ENCODE measurements at regions not wholly inside any gene's neighbourhood (a gene's known extent, or its start where the extent isn't known, plus 50 kb on each side); places are given as distances from the start of the nearest gene placed in this dataset.
"Not testable (repeated sequence)": the region's sequence is repeated elsewhere in the genome, so short reads cannot be mapped to it uniquely, and the experiment has no call there.

GRCh38 chr10:33952692-33953360 lies 618.4 kb upstream of the NRP1 start:
- DNase-seq, result peak; percentile 71

- DNase-seq, result no peak
These were observed 615.7 kb upstream of the NRP1 start for GRCh38 chr10:33950206-33950605.

GRCh38 chr10:33947544-33947943 lies 613.1 kb upstream of the NRP1 start:
- DNase-seq, result no peak

GRCh38 chr10:33945051-33945450 lies 610.6 kb upstream of the NRP1 start:
- no peak for DNase-seq

GRCh38 chr10:33942508-33942907 lies 608.0 kb upstream of the NRP1 start:
- DNase-seq, result no peak

GRCh38 chr10:33939892-33940291 lies 605.4 kb upstream of the NRP1 start:
- no peak for DNase-seq

GRCh38 chr10:33939410-33939809 lies 604.9 kb upstream of the NRP1 start:
- no peak for DNase-seq

- DNase-seq, result no peak
These were observed 603.5 kb upstream of the NRP1 start for GRCh38 chr10:33938001-33938400.

- no peak for DNase-seq
These were observed 602.7 kb upstream of the NRP1 start for GRCh38 chr10:33937036-33937730.

GRCh38 chr10:33935350-33935749 lies 600.9 kb upstream of the NRP1 start:
- no peak for DNase-seq

- no peak for DNase-seq
These were observed 595.6 kb upstream of the NRP1 start for GRCh38 chr10:33930079-33930478.

- peak; percentile 48 for DNase-seq
These were observed 592.9 kb upstream of the NRP1 start for GRCh38 chr10:33927347-33927746.

- DNase-seq, result no peak
These were observed 587.6 kb upstream of the NRP1 start for GRCh38 chr10:33921970-33922605.

- DNase-seq, result no peak
These were observed 585.9 kb upstream of the NRP1 start for GRCh38 chr10:33920351-33920750.

- DNase-seq, result no peak
These were observed 584.8 kb upstream of the NRP1 start for GRCh38 chr10:33919244-33919643.

GRCh38 chr10:33917069-33917780 lies 582.8 kb upstream of the NRP1 start:
- DNase-seq, result no peak

GRCh38 chr10:33914746-33915145 lies 580.3 kb upstream of the NRP1 start:
- no peak for DNase-seq

- peak; percentile 30 for DNase-seq
These were observed 578.7 kb upstream of the NRP1 start for GRCh38 chr10:33913194-33913593.

- DNase-seq, result not testable (repeated sequence)
These were observed 575.0 kb upstream of the NRP1 start for GRCh38 chr10:33909476-33909875.

- peak; percentile 64 for DNase-seq
These were observed 566.7 kb upstream of the NRP1 start for GRCh38 chr10:33901166-33901565.

GRCh38 chr10:33900596-33900995 lies 566.1 kb upstream of the NRP1 start:
- peak; percentile 26 for DNase-seq

- DNase-seq, result no peak
These were observed 565.4 kb upstream of the NRP1 start for GRCh38 chr10:33899578-33900531.

Measured in EL (cell line).